GM18505 (cell line): ENCODE measurements at regions not wholly inside any gene's neighbourhood (a gene's known extent, or its start where the extent isn't known, plus 50 kb on each side); places are given as distances from the start of the nearest gene placed in this dataset.

Experiments
- ATAC-seq: cut with Tn5 transposase; IDR thresholded peaks from one replicate; pipeline ENCODE4 v1.9.1; 2021; ENCODE audit not compliant: unreplicated experiment
- POLR2A ChIP-seq: IDR thresholded peaks from 4 replicates; pipeline ENCODE4 v1.6.1; 2011; ENCODE audit warnings: borderline replicate concordance; ENCODE audit not compliant: insufficient read depth, insufficient read length; ENCODE audit errors: extremely low read depth

DNA sequence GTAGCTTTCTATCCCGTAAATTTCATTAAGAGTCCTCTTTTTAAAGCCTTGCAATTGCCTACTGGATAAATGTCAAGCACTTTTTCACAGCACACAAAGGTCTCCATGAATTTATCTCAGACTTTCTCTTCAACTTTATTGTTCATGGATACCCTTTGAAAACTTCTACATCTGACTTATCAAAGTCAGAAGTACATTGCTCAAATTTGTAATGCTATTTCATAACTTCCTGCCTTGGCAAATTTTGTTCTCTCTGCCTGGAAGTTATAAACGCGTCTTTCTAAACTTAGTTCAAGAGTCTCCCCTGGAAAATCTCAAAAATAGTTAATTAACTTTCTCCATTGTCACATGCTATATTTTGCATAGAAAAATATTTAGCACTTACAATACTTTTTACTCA is 55.9 kb upstream of the RERGL start:
- TF ChIP-seq POLR2A = no peak

DNA sequence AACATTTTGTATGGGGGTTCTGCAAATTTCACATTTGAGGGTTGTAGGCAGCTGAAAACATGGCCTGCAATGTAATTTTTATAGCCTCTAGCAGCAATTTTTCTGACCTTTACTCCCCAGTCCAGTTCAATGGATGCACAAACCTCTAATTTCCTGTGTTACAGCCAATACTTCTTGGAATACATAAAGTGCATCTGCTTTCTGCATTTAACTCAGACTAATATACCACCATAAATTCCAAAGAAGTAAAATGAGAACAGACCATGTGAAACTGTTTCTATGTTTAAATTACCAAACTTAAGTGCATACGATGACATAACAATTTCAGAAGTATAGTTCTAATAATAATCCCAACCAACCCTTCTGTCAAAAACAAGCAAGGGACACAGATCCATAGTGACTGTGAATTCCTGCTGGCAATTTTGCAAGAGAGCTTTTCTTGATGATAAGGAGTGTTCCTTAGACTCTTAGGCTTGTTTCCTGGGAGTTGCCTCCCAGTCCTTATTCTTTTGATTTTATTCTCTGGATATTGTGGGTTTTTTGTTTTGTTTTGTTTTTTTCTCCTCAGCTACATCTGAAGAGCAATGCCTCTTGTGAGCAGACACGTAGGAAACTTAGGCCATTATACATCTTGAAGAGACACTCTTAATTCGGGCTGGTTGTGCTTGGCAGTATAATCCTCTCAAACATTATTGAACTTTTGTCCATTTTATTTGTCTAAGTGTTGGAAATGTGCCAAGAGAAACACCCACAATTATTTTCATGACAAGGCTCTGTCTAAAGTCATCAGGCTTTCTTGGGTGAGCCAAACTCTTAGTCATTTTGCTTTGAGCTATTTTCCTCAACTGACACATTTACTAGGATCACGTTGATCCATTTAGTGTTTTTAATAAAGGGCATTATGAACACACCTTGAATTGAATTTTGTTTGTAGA is 51.3 kb upstream of the RERGL start:
- ATAC-seq = no peak
- no peak for TF ChIP-seq POLR2A

More for the DNA sequence above, 55.9 kb upstream of the RERGL start:
- no peak for ATAC-seq

DNA sequence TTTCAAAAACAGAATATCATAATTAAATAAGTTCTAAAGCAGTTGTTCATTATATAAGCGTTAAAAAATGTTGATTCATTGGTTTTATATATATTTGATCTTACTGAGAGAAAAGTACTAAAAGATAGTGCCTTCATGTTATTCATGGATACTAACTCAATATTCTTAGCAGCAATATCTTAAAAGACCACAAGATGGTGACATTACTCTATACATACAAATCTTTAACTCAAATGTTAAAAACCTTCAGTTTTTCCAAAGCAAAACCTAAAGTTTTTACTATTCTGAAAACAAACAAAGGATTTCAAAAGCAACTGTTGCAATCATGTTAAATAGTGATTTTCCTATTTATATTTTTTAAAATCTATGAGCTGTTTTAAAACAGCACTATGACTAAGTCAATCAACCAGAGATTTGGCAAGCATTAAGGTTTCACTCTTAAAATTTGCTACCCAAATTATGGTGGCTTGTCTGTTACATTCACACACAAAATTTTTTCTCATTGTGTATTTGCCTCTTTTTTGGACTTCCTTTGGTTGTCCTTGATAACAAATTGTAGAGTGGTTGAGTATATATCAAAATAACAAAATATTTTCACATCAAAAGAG is 50.1 kb upstream of the RERGL start:
- TF ChIP-seq POLR2A = no peak

More for the DNA sequence above, 50.1 kb upstream of the RERGL start:
- ATAC-seq = peak; percentile 81
